HAP-1 (cell line): ENCODE measurements at regions not wholly inside any gene's neighbourhood (a gene's known extent, or its start where the extent isn't known, plus 50 kb on each side); places are given as distances from the start of the nearest gene placed in this dataset.

Source experiments
- DNase-seq, 2 experiments: peaks; one replicate each; pipeline ENCODE4 v3.0.0-alpha.2; 2016 to 2020; ENCODE audit warnings: low spot score in 2 of 2
- H3K27me3 ChIP-seq: fragments of 250-450 bp; sonication (Bioruptor Pico); 2 replicates; pipeline ENCODE4 v1.5.1; 2020; ENCODE audit warnings: low read depth, mild to moderate bottlenecking, moderate library complexity
- H3K36me3 ChIP-seq: fragments of 250-450 bp; sonication (Bioruptor Pico); replicated peaks from 2 replicates; pipeline ENCODE4 v1.5.1; 2020; ENCODE audit warnings: mild to moderate bottlenecking
- H3K4me1 ChIP-seq: fragments of 250-450 bp; sonication (Bioruptor Pico); 2 replicates; pipeline ENCODE4 v1.5.1; 2020; ENCODE audit warnings: mild to moderate bottlenecking
- H3K4me3 ChIP-seq: fragments of 250-450 bp; sonication (Bioruptor Pico); 2 replicates; pipeline ENCODE4 v1.5.1; 2020; ENCODE audit warnings: mild to moderate bottlenecking, moderate library complexity
- H3K9me3 ChIP-seq: fragments of 250-450 bp; sonication (Bioruptor Pico); 2 replicates; pipeline ENCODE4 v1.5.1; 2020; ENCODE audit warnings: mild to moderate bottlenecking, moderate library complexity
- in situ Hi-C: fragments of 300-500 bp; cut with MboI; formaldehyde crosslinking; loops from 3 replicates; pipeline ENCODE4 v1.14.3; 2020; ENCODE audit warnings: low sequenced_read_pairs, inconsistent platforms, mixed read lengths

DNA sequence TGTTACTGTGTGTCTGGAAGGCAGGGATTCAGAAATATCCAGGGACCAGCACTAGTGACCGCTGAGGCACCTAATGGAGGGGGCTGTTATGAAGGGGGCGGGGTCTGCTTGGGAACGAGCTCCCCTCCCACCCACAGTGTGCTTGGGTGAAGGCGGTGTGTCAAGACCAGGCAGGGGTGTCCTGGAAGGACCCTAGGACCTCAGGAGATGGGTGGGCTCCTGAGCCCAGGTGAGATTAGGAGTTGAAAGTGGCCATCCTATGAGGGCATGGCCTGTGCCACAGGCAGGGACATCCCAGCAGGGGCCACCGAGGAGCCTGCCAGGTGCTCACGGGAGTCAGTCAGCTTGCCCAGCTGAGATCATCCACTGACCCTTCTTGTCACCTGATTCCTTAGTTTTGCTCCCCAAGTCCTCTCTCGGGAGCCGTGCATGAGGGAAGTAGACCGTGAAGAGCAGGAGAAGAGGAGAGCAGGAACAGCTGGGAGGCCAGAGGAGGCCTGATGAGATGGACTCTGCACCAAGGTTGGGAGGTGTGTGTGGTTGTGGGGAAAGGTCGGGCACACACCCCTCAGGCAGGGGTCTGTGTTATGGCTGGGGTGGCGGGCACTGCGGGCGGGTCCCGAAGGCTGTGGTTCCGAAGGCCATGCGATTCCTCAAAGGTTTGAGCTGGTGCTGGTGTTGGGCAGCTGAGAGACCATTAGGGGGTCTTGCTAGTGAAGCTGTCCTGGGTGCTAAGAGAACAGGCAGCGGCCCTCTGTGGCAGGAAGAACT, 180.9 kb upstream of the HS6ST1 start:
- in situ Hi-C loops, result no loop called here
- Histone ChIP-seq H3K9me3 (no peaks in the 10 kb centered on the region), H3K27me3 (no peaks in the 10 kb centered on the region), H3K4me3 (no peak overlapping the region), H3K36me3 (no peaks in the 10 kb centered on the region), H3K4me1 (no peaks in the 10 kb centered on the region)
- no peak for DNase-seq

GRCh38 chr2:128500138-128500800, 181.6 kb upstream of the HS6ST1 start:
- DNase-seq, result no peak
- Histone ChIP-seq H3K4me3 (no peak overlapping the region), H3K4me1 (no peaks in the 10 kb centered on the region), H3K36me3 (no peaks in the 10 kb centered on the region), H3K27me3 (no peaks in the 10 kb centered on the region), H3K9me3 (no peaks in the 10 kb centered on the region)
- in situ Hi-C loops, result no loop called here

DNA sequence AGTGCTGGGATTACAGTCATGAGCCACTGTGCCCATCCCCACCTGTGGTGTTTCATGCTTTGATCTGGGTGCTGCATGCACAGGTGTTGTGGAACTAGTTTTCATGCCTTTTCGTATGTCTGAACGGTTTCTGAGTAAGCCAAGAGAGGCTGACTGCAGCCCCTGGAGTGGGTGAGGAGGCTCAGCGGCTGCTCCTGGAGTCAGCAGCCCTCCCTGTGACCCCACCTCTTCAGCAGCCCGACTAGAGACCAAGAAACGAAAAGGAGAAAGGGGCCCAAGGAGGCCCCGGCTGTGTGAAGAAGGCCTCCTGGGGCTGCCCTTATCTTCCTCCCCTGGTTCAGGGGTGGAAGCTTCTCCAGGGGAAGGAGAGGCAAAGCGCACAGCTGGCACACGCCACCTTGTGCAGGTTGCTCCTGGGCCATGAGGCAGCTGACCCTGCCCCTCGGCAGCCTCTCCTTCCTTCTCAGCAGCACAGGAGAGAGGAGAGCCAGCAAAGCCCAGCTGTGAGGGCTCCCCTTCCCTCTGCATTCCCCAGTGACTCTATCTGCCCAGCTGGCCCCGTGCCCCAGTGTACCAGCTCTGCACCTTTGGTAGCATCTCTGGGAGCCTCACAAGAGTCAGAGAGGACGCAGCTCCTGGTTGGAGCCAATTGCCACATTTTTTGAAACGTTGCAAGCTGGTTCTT, 182.5 kb upstream of the HS6ST1 start:
- H3K4me1 ChIP-seq, result no peaks in the 10 kb centered on the region
- in situ Hi-C loops, result no loop called here

GRCh38 chr2:128501700-128502099, 183.0 kb upstream of the HS6ST1 start:
- no peak for DNase-seq
- Histone ChIP-seq H3K36me3 (no peaks in the 10 kb centered on the region), H3K4me3 (no peak overlapping the region), H3K27me3 (no peaks in the 10 kb centered on the region), H3K4me1 (no peaks in the 10 kb centered on the region), H3K9me3 (no peaks in the 10 kb centered on the region)
- in situ Hi-C loops, result no loop called here

More for the DNA sequence above, 182.5 kb upstream of the HS6ST1 start:
- Histone ChIP-seq H3K27me3 (no peaks in the 10 kb centered on the region), H3K36me3 (no peaks in the 10 kb centered on the region), H3K4me3 (no peak overlapping the region), H3K9me3 (no peaks in the 10 kb centered on the region)
- no peak for DNase-seq

DNA sequence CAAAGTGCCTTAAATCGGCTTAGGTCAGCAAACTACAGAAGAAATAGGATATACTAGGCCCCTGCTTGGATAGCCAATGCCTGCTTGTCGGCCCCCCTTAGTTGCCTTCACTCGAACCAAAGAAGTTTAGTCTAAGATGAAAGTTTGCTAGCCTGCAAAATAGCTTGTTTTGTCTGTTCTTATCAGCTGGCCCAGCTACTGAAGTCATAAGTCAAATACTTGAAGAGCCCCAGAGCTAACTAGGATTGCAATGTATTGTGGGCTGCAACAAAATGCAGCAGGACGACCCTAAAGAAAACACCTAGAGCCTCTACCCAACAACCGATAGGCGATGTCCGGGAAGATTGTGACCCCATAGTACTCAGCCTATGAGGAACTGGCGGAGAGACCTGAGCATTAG, 183.5 kb upstream of the HS6ST1 start:
- H3K27me3 ChIP-seq, result no peaks in the 10 kb centered on the region
- H3K36me3 ChIP-seq, result no peaks in the 10 kb centered on the region
- no peak for DNase-seq
- in situ Hi-C loops, result no loop called here
- no peaks in the 10 kb centered on the region for H3K9me3 ChIP-seq
- no peaks in the 10 kb centered on the region for H3K4me1 ChIP-seq
- H3K4me3 ChIP-seq, result no peak overlapping the region

GRCh38 chr2:128502638-128503246, 184.1 kb upstream of the HS6ST1 start:
- Histone ChIP-seq H3K4me3 (no peak overlapping the region), H3K4me1 (no peaks in the 10 kb centered on the region), H3K27me3 (no peaks in the 10 kb centered on the region), H3K36me3 (no peaks in the 10 kb centered on the region), H3K9me3 (no peaks in the 10 kb centered on the region)
- in situ Hi-C loops, result no loop called here
- DNase-seq, result no peak

DNA sequence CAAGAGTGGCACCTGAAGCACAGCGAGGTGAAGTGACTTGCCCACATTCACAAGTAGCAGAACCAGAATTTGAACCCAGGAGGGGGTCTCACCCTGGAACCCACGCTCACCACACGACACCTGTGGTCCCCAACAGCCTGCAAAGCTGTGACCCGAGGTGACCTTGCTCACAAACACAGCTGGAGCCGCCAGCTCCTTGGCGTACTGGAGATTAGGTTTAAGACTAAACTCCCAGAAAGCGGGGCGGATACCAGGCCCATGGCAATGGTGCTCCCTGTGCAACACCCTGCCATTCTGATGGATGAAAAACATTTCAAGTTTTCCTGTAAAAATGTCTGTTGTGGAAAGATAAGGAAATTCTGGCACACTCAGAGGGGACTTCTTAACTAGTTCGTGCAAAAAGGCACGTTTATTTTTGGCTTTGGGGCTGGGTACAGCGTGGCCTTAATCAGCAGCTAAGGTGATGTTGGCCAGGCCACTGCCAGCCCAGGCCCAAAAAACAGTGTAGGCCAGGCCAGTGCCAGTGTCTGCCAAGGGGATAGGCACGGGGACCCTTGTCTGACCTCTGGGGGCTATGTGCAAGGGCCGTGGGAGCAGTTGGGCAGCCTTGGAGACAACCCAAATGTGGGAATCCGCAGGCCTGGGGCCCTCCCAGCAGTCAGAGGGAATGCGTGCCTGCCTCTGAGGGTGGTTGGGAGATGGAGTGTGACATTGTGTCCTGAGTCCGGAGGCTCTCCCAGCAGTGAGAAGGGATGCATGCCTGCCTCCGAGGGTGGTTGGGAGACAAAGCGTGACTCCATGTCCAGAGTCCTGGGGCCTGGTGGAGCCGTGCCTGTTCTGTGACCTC, 185.0 kb upstream of the HS6ST1 start:
- in situ Hi-C loops, result no loop called here
- Histone ChIP-seq H3K4me3 (no peak overlapping the region), H3K36me3 (no peaks in the 10 kb centered on the region), H3K4me1 (no peaks in the 10 kb centered on the region), H3K9me3 (no peaks in the 10 kb centered on the region), H3K27me3 (no peaks in the 10 kb centered on the region)
- DNase-seq, result no peak

GRCh38 chr2:128504246-128505149, 185.8 kb upstream of the HS6ST1 start:
- Histone ChIP-seq H3K4me1 (no peaks in the 10 kb centered on the region), H3K36me3 (no peaks in the 10 kb centered on the region), H3K4me3 (no peak overlapping the region), H3K27me3 (no peaks in the 10 kb centered on the region), H3K9me3 (no peaks in the 10 kb centered on the region)
- no peak for DNase-seq
- in situ Hi-C loops, result no loop called here

GRCh38 chr2:128505150-128505490, 186.5 kb upstream of the HS6ST1 start:
- in situ Hi-C loops, result no loop called here
- H3K4me1 ChIP-seq, result no peaks in the 10 kb centered on the region

GRCh38 chr2:128505575-128506526, 187.2 kb upstream of the HS6ST1 start:
- H3K4me3 ChIP-seq, result no peak overlapping the region
- in situ Hi-C loops, result no loop called here
- no peak for DNase-seq

More at GRCh38 chr2:128505150-128505490, 186.5 kb upstream of the HS6ST1 start:
- Histone ChIP-seq H3K9me3 (no peaks in the 10 kb centered on the region), H3K36me3 (no peaks in the 10 kb centered on the region), H3K27me3 (no peaks in the 10 kb centered on the region), H3K4me3 (no peak overlapping the region)
- no peak for DNase-seq

GRCh38 chr2:128506534-128506933, 187.9 kb upstream of the HS6ST1 start:
- DNase-seq, result no peak
- Histone ChIP-seq H3K4me1 (no peaks in the 10 kb centered on the region), H3K9me3 (no peaks in the 10 kb centered on the region), H3K4me3 (no peak overlapping the region), H3K36me3 (no peaks in the 10 kb centered on the region), H3K27me3 (no peaks in the 10 kb centered on the region)
- in situ Hi-C loops, result no loop called here

More at GRCh38 chr2:128505575-128506526, 187.2 kb upstream of the HS6ST1 start:
- H3K27me3 ChIP-seq, result no peaks in the 10 kb centered on the region
- H3K4me1 ChIP-seq, result no peaks in the 10 kb centered on the region
- H3K9me3 ChIP-seq, result no peaks in the 10 kb centered on the region
- H3K36me3 ChIP-seq, result no peaks in the 10 kb centered on the region
